HG02798 (cell line): ENCODE measurements at regions not wholly inside any gene's neighbourhood (a gene's known extent, or its start where the extent isn't known, plus 50 kb on each side); places are given as distances from the start of the nearest gene placed in this dataset.

Experiments used
- ATAC-seq: cut with Tn5 transposase; IDR thresholded peaks from one replicate; pipeline ENCODE4 v1.9.1; 2021; ENCODE audit warnings: mild to moderate bottlenecking; ENCODE audit not compliant: unreplicated experiment, poor library complexity

- ATAC-seq, result no peak
Measured at GRCh38 chr11:105334025-105334714, 194.6 kb upstream of the CARD18 start.

DNA sequence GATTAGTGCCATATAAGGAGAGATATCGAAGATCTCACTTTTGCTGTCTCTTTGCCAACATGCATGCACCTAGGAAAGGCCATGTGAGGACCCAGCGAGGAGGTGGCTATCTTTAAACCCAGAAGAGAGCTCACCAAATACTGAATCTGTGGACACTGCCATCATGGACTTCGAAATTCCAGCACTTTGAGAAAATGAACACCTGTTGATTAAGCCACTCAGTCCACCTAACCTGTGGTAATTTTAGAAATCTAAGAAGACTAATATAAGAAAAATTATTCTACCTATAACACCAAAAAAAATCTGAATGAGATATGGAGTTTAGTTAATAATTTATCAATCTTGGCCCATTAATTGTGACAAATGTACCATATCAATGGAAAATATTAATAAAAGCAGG is 193.6 kb upstream of the CARD18 start:
- no peak for ATAC-seq

DNA sequence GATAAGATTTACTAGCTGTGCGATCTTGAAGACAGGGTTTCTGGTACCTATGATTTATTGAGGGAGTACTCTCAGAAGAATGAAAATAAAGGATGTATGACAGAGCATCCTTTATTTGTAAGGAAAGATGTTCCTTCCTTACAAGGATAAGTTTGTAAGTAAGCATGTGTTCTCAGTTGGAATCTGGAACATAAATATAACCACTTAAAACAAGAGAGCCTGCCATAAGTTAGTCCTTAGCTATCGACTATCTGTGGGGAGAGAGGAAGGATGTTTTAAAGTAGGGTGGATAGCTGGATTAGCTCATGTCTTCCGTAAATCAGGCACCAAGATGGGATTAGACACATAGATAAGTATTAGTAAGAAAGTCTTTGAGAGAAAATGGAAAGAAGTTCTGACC is 192.6 kb upstream of the CARD18 start:
- ATAC-seq, result no peak

GRCh38 chr11:105328061-105328460 is 188.5 kb upstream of the CARD18 start:
- no peak for ATAC-seq

DNA sequence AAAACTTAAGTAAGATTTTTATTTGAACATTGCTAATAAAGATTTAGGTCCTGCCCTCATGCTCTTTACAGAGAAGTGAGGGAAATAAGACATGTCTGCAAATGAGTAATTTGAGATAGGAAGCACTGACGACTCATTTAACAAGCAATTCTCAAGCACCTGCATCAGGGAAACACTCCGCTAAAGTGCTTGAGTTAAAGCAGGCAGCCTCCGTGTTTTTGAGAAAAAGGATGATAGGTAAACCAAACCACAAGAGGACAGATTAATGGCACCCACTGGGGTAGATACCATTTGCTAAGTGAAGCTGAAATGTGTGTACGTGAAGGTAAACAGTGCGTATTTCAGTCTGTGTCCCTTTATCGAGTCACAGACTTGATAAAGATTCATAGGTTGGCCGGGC is 184.6 kb upstream of the CARD18 start:
- ATAC-seq, result no peak

DNA sequence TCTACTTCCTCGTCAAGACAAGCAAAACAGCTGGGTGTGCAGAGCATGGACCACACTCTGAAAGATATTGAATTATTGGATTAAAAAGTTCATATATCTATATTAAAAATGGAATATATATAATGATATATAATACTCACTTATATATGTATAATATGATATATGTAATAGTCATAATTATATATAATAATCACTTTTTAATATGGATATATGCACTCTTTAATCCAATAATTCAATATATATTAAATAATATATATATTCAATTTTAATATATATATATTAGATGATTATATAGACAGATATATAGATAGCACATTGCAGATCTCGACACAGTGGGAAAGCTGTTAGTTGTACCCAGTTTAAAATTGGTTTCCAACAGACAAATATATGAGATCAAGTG is 182.1 kb upstream of the CARD18 start:
- ATAC-seq, result no peak

GRCh38 chr11:105315287-105315686 is 175.7 kb upstream of the CARD18 start:
- peak; percentile 36 for ATAC-seq

DNA sequence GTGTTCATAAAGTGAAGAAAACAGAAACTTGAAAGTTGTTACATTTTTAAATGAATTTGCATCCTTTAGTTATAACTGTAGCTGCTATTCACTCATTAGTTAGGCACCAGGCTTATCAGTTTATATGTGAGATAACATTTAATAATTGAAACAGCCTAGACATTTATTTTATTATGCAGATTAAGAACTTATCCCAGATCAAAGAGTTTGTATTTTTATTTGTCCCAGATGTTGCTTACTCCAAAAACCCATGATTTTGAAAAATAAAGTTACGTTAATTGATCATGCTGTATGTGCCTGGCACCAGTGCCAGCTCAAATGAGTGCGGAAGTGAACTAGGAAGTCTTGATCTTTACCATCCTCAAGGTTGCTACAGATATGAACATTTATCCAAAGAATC is 172.7 kb upstream of the CARD18 start:
- no peak for ATAC-seq

- ATAC-seq, result no peak
Measured at GRCh38 chr11:105298630-105299029, 159.1 kb upstream of the CARD18 start.

GRCh38 chr11:105298174-105298573 is 158.6 kb upstream of the CARD18 start:
- ATAC-seq, result no peak

GRCh38 chr11:105297463-105297862 is 157.9 kb upstream of the CARD18 start:
- no peak for ATAC-seq

DNA sequence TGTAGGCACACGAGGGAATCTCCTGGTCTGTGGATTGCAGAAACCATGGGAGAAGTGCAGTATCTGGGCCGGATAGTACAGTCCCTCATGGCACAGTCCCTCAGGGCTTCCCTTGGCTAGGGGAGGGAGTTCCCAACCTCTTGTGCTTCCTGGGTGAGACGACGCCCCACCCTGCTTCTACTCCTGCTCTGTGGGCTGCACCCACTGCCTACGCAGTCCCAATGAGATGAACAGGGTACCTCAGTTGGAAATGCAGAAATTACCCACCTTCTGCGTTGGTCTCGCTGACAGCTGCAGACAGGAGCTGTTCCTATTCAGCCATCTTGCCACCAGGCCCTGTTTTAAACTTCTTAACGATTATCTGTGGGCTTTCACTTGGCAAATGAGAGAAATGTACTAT is 157.2 kb upstream of the CARD18 start:
- ATAC-seq, result no peak

DNA sequence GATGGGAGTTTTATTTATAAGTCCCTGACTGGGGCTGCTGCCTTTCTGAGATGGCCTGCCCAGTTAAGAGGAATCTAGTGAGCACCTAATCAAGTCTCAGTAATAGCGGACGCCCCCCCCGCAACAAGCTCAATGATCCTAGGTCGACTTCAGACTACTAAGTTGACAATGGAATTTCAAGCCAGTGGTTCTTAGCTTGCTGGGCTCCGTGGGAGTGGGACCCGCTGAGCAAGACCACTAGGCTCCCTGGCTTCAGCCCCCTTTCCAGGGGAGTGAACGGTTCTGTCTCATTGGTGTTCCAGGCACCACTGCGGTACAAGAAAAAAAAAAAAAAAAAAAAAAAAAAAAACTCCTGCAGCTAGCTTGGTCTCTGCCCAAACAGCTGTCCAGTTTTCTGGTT is 156.8 kb upstream of the CARD18 start:
- no peak for ATAC-seq

- ATAC-seq, result no peak
Measured at GRCh38 chr11:105282658-105283057, 143.1 kb upstream of the CARD18 start.

DNA sequence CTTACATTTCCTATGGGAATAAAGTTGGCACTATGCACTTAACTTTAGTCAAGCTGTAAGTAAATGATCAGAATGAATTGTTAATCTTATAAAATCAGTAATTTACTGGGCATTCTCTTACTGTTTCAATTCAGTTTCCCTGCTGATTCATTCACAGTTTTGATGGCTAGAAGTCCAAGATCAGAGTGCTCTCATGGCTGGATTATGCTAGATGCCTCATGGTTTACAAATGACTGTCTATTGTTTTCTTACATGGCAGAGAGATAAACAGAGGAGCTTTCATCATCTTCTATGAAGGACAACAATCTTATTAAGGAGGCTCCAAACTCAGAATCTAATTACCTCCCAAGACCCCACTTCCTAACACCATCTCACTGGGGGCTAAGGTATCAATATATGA is 135.1 kb upstream of the CARD18 start:
- no peak for ATAC-seq

DNA sequence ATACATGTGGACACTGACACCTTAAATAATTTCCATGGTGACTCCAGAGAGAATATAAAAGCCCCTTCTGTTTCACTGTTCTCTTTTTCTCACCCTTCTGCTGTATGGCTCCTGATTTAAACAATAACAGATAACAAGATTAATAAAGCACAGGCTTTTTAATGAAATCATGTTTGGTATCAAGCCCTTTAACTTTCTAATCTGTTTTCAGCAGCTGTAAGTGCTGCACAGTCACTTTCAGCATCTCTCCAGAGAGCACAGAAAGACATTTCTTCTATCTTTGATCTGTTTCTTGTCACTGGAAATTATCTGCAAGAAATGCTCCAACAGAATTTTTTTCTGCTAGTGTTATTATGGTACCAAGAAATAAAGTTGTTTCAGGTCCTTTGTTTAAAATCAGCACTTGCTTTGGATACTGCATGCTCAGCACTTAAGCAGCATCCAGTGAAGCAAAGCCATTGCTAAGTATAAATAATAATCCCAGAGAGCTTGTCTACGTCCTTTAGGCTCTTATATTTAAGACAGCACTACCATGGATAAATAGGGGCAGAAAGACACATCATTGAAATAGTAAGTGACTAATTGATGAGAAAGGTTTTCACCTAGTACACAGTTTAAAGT is 134.2 kb upstream of the CARD18 start:
- ATAC-seq, result no peak

- ATAC-seq, result no peak
Measured at GRCh38 chr11:105269862-105270261, 130.3 kb upstream of the CARD18 start.

- no peak for ATAC-seq
Measured at GRCh38 chr11:105268404-105269062, 129.0 kb upstream of the CARD18 start.

- ATAC-seq, result no peak
Measured at GRCh38 chr11:105265845-105266244, 126.3 kb upstream of the CARD18 start.

GRCh38 chr11:105260976-105261375 is 121.4 kb upstream of the CARD18 start:
- no peak for ATAC-seq

DNA sequence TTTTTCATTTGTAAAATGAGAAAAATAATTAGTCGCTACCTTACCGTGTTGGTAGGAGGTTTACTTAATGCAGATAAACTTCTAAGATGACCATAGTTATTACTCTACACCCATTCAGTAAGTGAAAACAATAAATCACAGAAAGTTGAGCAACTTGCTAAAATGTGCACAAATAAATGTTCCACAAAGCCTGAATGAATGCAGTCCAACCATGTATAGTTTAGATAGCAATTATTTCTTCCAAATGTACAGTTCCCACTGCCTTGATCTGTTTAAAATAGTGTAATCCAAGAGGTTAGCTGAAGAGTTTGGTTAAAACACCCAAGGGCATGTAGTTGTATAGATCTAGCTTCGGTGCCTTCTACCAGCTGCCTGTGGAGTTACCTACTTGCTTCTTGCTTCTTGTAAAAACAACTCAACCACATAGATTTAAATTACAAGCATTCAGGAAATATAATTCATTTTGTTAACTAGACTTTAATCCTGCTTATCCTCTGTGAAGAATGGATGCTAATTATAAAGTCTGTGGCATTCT is 106.3 kb upstream of the CARD18 start:
- ATAC-seq, result no peak
